ENCODE measurements at regions not wholly inside any gene's neighbourhood (a gene's known extent, or its start where the extent isn't known, plus 50 kb on each side); places are given as distances from the start of the nearest gene placed in this dataset.
A peak's percentile ranks its signal among the peaks of the same experiment; 100 is the strongest.
"Not testable (repeated sequence)": the region's sequence is repeated elsewhere in the genome, so short reads cannot be mapped to it uniquely, and the experiment has no call there.

DNA sequence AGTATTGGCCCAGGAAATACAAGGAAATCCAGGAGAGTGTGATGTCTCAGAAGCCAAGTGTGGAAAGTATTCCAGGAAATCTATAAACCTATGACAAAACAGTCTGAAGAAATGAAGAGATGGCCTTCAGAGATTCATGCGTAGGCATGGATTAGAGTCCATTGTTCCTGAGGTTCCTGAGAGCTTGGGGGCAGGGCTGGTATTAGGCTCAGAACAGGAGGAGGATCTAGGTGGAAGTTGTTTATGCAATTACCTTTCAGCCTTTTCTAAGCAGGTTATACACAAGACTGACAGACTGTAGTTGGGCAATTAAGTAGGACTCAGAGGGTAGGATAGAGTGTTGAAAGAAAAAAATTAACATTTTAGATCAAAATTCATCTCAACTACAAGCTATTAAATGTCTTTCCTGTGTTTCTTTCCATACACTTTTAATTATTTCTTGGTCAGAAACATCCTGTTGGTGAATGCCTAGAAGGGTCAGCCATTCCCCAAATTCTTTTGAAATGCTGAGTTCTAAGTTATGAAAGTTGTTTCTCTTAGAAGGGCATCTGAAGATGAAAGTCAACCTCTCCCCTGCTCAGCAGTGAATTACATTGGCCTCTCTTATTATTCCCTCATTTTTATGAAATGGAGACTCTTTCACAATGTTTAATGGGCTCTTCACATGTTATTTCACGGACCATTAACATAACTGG, 201.2 kb upstream of the MYLIP start:
- peak; percentile 19 for DNase-seq (ENCODE audit: low spot score)

DNA sequence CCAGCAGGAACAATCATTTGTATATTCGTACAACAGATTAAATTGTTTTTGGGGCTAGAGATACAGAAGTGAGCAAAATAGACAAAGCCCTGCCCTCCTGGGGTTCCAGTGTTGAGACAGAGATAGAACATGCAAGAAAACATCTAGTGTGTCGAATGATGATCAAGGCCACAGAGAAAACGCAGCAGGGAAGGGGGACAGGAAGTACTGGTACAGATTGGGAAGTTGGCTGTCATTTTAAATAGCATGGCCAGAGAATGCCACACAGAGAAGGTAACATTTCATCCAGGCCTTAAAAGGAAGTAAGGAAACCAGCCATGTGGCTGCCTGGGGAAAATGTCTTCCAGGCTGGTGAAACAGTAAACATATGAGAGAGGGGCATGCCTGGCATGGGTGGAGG, 202.6 kb upstream of the MYLIP start:
- DNase-seq (ENCODE audit: low spot score), result no peak

DNA sequence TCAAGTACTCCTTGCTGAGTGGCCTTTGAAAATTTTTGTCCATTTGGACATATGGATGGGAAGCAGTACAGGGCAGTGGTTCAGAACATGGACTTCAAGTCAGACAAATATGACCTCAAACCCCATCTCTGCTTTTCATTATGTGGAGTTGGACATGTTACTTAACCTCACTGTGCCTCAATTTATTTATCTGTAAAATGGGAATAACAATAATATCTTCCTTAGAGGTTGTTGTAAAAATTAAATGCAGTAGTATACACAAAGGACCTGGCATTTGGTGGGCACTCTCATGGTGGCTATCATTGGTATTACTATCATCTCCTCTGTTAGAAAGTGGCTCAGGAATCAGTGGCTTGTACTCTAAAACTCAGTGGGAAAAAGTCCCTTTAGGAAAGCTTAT, 204.0 kb upstream of the MYLIP start:
- no peak for DNase-seq (ENCODE audit: low spot score)

DNA sequence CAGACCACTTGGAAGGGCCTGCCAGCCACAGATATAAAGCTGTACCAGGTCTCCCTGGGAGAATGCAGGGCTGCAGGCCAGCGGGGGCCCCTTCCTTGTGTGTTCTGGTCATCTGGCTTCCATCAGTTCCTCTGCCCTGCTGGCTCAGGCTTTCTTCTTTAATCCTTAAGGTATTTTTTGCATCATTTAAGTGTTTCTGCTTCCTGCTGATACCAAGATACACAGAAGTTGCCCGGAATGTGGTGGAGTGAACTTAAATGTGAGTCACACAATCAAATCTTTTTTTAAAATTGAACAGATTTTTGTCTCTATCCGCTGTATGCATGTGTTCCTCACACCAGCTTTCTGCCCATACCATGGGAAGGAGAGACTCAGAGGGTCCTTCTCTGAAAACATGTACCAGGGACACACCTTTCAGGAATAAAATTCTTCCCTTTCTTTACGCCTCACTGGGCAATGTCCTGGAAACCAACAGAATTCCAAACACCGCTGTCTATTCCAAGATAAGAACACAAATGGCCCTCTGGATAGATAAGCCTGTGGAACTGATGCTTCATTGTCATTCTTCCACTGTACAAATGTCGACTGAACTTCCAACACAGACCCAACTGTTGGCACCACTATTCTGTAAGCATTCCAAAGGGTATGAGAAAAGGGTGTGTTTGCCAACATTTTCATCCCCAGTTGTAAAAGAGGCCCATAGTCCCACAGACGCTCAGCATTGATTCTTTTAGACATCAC, 206.2 kb upstream of the MYLIP start:
- peak; percentile 75 for DNase-seq (ENCODE audit: low spot score)

DNA sequence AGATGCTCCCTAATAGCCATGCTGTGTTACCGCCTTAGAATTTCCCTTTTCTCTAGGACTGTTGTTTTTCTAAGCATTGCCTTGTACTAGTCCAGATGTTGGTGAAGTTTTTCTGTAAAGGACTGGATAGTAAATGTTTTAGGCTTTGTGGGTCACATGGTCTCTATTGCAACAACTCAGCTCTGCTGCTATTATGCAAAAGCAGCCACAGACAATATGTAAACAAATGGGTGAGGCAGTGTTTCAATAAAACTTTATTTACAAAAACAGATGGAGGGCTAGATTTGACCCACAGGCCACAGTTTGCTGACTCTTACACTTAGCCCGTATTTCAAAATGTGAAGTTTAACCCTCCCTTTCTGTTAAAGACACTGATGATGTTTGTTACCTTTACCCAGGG, 207.6 kb upstream of the MYLIP start:
- no peak for DNase-seq (ENCODE audit: low spot score)

DNA sequence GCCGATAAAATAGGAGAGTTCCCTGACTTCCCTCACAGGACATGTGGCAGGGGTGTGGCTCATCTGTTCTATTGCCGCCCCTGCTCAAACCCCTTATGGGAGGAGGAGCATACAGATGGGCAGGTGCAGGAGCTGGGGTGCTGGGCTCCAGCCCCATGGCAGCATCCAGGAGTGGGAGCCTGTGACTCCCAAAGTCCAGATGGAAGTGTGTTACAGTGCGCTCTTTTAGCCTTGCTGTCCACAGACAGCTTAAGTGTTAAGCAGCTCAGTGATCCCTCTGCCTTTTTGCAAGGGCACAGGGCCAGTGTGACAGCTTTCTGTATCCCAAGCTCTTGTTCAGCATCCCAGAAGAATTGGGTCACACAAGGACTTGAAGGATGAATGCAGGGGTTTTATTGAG, 212.3 kb upstream of the MYLIP start:
- no peak for DNase-seq (ENCODE audit: low spot score)

DNA sequence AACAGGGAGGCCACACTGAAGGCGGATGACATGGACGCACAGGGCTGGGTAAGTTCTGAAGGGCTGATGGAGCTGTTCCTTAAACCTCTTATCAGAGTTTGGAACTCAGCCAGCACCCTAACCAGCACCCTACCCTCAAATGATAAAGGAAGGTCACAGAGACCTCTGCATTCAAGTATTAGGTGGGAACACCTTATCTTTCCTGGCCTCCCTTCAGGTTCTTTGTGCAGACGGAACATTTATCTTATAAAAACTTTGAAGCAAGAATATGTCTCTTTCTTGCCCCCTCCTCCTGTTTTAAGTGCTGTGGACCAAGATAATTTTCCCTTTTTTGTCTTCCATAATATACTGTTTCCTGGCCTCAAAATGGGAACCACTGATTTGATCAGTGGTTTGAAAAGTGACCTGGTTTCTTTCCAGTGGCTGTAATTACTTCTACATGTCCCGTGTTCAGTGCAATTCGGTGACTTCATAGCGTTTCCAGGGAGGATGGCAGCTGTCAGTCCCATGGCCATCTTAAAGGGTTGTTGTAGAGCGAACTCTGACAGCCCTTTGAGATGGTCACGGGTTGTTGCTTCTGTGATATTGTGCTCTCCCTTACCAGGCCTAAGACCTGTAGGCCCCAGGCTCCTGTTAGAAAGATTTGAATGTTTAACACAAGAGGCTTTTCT, 213.2 kb upstream of the MYLIP start:
- DNase-seq (ENCODE audit: low spot score), result no peak

DNA sequence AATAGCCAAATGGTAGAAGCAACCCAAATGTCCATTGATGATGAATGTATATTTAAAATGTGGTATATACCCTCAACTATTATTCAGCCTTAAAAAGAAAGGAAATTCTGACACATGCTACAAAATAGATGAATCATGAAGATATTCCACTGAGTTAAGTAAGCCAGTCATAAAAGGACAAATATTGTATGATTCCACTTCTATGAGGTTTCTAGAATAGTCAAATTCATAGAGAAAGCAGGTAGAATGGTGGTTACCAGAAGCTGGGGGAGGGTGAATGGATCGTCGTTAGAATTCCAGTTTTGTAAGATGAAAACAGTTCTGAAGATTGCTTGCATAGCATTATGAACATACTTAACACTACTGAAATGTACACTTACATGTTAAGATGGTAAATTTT, 214.3 kb upstream of the MYLIP start:
- DNase-seq (ENCODE audit: low spot score), result no peak

DNA sequence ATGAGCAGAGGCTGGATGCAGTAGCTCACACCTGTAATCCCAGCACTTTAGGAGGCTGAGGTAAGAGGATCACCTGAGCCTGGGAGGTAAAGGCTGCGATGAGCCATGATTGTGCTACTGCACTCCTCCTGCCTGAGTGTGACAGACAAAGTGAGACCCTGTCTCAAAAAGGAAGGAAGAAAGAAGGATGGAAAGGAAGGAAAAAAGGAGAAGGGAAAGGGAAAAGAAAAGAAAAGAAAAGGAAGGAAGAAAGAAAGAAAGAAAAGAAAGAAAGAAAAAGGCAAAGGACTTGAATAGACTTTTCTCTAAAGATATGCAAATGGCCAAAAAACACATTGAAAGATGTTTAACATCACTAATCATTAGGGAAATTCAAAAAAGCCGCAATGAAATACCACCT, 215.3 kb upstream of the MYLIP start:
- DNase-seq (ENCODE audit: low spot score), result no peak

DNA sequence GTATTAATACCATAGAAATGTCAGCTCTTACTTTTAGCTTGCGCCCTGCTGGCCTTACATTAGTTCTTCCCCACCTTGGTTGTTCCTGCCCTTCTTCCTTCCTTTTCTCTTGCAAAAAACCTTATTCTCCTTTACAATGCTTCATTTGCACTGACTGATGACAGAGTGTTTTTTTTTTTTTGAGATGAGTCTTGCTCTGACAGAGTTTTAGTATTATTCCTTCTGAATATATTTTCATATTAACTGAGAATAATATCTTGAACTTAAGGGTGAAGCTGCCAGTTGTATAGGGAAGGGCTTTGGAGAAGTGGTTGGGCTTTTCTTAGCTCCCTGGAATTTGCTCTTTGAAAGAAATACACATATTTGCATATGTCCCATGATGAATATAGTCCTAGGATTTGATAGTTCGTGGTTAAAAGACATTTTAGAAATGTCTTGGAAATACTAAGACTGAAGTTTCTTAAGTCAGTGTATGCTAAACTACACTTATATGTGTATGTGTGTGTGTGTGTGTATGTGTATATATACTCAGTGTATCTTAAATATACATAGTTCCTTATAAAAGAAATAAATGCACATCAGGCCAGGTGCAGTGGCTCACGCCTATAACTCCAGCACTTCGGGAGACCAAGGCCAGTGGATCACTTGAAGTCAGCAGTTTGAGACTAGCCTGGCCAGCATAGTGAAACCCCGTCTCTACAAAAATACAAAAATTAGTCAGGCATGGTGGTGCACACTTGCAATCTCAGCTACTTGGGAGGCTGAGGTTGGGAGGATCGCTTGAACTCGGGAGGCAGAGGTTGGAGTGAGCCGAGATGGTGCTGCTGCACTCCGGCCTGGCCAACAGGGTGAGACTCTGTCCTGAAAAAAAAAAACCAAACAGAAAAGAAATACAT, 216.1 kb upstream of the MYLIP start:
- DNase-seq (ENCODE audit: low spot score), result no peak

DNA sequence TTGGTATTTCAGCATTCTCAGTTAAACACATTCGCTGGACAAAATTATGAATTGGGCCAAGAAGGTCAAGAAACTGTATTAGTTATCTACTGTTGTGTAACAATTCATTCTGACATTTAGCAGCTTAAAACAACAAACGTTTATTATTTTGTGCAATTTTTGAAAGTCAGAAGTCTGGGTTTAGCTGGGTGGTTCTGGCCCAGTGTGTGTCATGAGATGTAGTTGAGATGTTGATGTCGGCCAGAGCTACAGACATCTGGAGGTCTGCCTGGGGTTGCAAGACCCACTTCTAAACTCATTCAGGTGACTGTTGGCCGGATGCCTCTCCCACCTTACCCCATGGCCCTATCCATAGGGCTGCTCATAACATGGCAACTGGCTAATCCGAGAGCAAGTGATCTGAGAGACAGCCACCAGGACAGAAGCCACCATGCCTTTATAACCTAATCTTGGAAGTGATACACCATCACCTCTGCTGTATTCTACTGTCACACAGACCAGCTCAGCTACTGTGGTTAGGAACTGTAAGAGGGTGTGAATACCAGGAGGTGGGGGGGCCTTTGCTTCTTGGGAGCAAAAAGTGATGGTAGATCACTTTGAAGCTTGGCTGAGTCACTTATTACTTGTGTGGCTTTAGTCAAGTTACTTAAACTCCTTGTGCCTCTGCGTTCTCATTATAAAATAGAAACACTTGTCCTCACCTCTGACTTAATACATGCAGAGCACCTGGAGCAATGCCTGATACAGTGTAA, 217.0 kb upstream of the MYLIP start:
- no peak for DNase-seq (ENCODE audit: low spot score)

DNA sequence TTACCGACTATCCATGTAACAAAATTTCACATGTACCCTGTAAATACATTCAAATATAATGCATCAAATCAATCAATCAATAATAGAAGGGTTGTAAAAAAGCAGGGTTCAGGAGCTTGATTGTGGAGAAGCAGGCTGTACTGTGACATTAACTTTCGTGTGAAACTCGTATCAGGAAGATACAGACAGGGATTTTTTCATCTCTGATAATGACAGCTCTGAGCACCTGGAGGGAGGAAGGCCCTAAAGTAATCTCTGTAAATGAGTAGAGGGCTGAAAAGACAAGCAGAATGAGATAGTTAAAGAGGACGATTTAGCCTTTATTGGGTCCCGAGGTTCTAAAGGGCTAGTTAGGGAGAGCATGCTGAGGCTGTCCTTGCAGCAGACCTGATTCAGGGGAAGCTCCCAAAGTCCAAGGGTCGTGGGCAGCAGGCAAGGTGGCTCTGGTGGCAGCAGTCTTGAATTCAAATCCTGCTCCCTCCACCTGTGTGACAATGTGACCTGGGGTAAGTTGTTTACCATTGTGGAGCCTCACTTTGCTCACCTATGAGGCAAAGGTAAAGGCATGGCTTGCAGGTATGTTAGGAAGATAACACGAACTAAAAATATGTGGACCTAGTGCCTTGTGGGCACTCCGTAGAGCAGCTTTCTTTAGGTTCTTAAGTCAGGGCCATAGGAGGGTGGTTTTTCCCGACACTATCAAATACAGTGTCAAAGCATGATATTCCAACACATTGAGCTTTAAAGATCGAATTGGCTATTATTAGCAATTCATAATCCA, 219.4 kb upstream of the MYLIP start:
- DNase-seq (ENCODE audit: low spot score), result no peak

DNA sequence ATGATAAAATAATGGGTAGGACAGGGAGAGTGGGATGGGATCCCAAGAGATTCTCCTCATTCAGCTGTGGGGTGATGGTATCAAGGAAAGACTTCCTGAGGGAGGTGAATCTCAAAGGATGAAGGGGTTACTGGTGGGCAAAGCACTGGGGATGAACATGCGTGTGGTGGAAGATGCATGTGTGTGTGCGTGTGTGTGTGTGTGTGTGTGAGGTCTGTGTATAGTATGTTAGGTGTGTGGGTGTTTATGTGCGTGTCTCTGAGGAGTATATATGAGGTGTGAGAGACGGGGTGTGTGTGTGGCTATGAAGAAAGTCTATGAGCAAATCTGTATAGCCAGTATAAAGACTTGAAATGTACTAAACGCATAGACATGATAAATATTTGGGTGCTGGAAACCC, 220.0 kb upstream of the MYLIP start:
- no peak for DNase-seq (ENCODE audit: low spot score)

DNA sequence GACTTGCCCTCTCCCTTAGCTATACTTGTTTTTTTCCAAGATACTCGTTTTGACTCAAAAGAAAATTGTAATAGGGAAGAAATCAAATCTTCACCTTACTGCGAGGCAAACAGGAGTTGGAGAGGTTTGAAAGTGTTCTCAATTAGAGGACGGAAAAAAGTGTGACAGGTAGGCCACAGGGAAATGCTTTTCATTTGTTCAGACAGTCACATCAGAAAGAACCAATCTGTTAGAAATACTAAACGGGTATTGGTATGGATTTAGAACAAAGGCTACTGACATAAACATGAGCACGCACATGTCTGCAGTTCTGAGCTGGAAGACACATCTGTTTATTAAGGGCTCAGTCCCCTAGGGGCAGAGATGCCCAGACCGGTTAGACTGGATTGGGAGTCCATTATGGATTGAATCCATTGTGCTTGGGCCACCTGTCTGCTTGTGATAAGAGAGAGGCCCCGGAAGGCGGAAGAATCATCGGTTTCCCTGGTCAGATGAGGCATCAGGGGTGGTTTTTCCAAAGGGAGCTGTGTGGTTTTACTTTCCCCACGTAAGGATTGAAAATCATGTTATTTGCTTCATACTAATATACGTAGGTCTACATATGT, 220.9 kb upstream of the MYLIP start:
- DNase-seq (ENCODE audit: low spot score), result no peak

DNA sequence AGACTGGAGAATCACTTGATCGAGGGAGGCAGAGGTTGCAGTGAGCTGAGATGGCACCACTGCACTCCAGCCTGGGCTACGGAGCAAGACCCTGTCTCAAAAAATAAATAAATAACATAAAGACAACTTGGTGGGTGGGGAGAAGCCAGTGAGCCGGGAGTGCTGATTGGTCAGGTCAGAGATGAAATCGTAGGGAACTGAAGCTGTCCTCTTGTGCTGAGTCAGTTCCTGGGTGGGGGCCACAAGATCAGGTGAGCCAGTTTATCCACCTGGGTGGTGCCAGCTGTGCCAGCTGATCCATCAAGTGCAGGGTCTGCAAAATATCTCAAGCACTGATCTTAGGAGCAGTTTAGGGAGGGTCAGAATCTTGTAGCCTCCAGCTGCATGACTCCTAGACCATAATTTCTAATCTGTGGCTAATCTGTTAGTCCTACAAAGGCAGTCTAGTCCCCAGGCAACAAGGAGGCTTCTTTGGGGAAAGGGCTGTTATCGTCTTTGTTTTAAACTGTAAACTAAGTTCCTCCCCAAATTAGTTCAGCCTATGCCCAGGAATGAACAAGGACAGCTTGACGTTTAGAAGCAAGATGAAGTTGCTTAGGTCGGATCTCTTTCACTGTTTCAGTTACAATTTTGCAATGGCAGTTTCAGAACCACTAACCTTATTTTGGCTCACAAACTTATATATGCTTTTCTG, 221.5 kb upstream of the MYLIP start:
- DNase-seq (ENCODE audit: low spot score), result not testable (repeated sequence)

DNA sequence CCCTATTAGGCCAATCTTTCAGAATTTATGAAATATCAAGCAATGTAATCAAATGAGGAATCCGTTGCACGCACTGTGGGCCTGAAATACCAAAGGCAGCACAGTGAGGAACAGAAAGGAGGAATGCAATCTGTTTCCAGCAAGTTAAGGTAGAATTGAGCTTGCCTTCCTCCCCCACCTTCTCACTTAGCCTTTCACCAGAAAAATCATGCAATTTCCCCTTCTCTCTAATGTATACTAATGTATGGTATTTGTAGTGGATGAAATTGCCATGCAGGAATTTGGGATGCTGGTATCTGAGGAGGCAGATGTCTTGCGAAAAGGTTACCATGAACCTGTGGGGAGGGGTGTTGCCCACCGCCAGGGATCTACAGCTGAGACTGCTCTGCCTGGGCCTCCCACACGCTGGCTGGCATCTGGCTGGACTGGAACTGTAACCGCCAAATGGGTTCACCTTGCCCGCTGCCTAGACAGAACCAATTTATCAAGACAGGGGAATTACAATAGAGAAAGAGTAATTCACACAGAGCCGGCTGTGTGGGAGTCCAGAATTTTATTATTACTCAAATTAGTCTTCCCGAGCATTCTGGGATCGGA, 222.4 kb upstream of the MYLIP start:
- no peak for DNase-seq (ENCODE audit: low spot score)

DNA sequence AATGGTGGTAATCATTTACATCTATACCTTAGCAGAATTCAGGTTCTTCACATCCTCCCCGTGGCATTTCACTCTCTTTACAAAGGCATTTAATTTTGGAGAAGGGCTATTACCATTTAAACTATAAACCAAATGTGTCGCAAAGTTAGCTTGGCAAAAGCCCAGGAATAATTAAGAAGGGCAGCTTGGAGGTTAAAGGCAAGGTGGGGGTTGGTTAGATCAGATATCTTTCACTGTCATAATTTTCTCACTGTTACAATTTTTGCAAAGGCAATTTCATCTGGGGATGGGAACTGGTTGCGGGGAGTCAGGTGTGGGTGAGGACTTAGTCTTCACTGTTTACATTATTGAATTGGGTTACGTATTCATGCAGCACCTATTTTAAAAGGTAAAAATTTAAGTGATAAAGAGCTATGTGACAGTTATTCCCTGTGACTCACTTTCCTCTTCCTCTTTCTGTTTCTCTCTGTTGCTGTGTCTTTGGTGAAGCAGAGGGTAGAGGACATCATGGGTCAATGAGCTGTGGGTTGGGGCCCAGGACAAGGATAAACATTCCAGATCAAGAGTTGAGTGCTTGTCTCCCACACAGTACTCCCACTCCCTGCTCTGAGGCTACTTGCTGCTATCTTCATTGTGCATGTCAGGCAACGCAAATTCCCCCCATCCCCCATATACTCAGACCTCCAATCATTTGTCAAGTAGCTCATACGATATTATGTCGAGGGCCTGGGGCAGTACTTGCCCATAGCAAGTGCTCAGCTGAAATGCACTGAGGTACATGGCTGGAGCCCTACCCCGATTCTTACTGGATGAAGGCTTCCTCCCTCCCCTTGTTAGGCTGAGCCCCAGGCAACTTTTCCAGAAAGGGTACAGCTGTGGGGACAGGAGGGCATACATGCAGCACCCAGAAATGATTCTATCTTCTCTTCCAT, 223.1 kb upstream of the MYLIP start:
- DNase-seq (ENCODE audit: low spot score), result no peak

Measured in AG08395 (cell line).